ENCODE measurements at regions not wholly inside any gene's neighbourhood (a gene's known extent, or its start where the extent isn't known, plus 50 kb on each side); places are given as distances from the start of the nearest gene placed in this dataset.
A peak's percentile ranks its signal among the peaks of the same experiment; 100 is the strongest.

DNA sequence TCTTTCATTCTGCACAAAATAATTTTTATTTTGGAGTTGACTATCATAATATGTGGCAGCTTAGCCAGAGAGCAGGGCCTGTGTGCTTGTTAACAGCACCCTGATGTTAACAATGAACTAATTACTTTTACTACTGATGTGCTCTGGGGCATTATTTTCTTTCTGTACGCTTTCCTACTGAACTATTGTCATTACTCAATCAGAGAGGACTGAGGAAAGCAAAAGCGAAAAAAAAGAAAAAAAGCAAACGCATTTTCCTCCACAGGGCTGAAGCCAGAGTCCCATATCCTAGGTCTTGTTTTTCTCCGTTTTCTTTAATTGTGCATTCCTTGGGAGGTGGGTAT, 221.2 kb downstream of the TTLL7 start:
- no peak for DNase-seq (ENCODE audit: low spot score)
- TF ChIP-seq, protein P1, sequence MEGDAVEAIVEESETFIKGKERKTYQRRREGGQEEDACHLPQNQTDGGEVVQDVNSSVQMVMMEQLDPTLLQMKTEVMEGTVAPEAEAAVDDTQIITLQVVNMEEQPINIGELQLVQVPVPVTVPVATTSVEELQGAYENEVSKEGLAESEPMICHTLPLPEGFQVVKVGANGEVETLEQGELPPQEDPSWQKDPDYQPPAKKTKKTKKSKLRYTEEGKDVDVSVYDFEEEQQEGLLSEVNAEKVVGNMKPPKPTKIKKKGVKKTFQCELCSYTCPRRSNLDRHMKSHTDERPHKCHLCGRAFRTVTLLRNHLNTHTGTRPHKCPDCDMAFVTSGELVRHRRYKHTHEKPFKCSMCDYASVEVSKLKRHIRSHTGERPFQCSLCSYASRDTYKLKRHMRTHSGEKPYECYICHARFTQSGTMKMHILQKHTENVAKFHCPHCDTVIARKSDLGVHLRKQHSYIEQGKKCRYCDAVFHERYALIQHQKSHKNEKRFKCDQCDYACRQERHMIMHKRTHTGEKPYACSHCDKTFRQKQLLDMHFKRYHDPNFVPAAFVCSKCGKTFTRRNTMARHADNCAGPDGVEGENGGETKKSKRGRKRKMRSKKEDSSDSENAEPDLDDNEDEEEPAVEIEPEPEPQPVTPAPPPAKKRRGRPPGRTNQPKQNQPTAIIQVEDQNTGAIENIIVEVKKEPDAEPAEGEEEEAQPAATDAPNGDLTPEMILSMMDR (IDR thresholded peaks at IDR 0.05; ENCODE audit: extremely low read depth, insufficient read depth, missing control alignments): no peak
- in situ Hi-C loops (cut with MboI; ENCODE audit: low pct_unique_long_range_greater_than_20kb, low sequenced_read_pairs, unreplicated experiment): no loop called here

DNA sequence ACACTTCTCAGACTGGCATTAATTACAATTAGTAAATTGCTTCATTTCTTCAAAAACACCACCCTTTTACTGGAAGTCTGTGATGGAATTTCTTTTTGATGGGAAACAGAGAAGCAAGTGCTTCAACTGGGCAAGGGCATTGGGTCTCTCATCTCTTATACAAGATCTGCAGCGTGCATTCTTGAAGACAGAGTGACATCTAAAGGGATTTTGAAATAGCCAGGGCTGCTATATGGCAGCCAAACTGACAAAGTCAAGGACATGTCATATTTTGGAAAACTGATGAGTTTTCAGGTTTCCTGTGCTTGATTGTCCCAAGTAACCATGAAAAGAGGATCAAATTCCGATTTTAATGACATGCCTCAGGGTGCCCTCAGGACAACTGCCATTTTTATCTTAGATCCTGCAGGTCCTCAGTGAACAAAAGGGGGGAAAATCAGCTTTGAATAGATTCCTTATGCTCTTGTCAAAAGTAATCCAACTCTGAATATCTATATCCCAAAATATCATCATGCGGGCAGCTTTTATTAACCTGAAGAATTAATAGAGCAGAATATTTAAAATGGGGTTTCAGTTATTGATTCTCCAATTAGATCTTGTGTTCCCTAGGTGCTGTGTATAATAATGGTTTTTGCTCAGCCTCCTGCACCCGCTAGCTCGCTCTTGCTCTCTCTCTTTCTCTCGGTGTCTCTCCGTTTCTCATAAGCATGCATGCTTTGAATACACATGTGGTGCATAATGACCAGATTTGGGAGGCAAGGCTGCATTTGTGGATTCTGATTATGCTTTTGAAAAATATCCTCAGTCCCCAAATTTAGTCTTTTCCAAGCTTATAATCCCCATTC, 221.8 kb downstream of the TTLL7 start:
- TF ChIP-seq, protein P1 (IDR thresholded peaks at IDR 0.05; ENCODE audit: extremely low read depth, insufficient read depth, missing control alignments): peak; percentile 26
- no peak for DNase-seq (ENCODE audit: low spot score)
- in situ Hi-C loops (cut with MboI; ENCODE audit: low pct_unique_long_range_greater_than_20kb, low sequenced_read_pairs, unreplicated experiment): no loop called here

DNA sequence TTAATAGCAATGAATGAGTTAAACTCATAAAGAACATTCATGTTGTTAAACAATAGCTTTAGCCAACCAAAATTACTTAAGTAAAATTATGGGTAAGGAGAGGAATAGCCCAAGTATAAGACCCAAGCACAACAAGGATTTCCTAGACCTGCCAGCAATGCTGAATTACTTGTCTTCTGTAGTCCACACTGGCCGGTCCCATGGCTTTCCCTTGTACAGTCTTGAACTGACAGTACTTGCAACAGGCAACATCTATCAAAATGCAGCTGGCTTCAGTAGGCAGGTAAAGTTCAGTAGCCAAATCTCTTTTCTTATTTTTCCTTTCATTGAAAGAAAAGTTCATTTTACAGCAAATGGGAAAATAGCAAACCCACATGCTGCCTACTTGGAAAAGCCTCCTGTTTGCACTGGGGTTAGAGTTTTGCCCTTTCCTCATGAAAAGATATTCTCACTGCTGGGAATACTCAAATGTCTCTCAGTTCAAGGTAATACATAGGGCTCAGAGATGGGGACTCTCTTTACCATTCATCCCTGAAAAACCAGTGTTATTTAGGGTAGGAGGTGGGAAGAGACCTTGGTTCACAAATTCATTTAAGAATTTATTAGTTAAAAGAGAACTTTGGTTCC, 222.8 kb downstream of the TTLL7 start:
- no peak for DNase-seq (ENCODE audit: low spot score)
- in situ Hi-C loops (cut with MboI; ENCODE audit: low pct_unique_long_range_greater_than_20kb, low sequenced_read_pairs, unreplicated experiment): no loop called here
- TF ChIP-seq, protein P1 (IDR thresholded peaks at IDR 0.05; ENCODE audit: extremely low read depth, insufficient read depth, missing control alignments): no peak

DNA sequence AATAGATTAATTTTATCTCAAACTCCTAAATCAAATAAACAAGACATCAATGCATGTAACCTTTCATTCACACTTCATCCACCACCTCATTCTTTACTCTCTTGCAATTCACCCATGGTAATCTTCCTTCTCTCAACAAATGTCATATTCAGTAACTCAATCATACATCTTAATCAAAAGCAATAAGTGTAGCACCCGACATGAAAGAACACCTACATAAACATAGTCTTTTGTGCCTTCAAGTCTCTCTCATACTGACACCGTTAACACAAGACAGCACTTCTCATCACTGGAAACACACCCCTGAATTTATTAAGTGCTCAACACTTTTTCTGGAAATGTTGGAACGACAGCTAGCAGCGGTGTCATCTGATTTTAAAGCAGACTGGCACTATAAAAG, 225.9 kb downstream of the TTLL7 start:
- TF ChIP-seq, protein P1 (IDR thresholded peaks at IDR 0.05; ENCODE audit: extremely low read depth, insufficient read depth, missing control alignments): no peak
- in situ Hi-C loops (cut with MboI; ENCODE audit: low pct_unique_long_range_greater_than_20kb, low sequenced_read_pairs, unreplicated experiment): no loop called here
- no peak for DNase-seq (ENCODE audit: low spot score)

DNA sequence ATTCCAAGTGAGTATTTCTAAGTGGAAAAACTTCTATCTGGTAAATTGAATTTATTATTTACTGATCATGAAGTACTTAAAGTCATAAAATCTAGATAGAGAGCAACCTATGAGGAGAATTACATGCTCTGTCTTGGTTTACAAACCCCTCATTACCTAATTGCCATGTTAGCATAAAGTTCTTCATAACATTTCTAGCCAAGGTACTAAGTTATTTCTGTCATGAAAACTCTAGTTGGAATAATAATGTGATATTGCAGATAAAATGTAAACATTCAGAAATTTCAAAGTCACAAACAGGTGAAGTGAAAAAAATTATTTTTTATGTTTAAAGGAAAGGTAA, 228.6 kb downstream of the TTLL7 start:
- TF ChIP-seq, protein P1 (IDR thresholded peaks at IDR 0.05; ENCODE audit: extremely low read depth, insufficient read depth, missing control alignments): no peak
- no peak for DNase-seq (ENCODE audit: low spot score)
- in situ Hi-C loops (cut with MboI; ENCODE audit: low pct_unique_long_range_greater_than_20kb, low sequenced_read_pairs, unreplicated experiment): no loop called here

DNA sequence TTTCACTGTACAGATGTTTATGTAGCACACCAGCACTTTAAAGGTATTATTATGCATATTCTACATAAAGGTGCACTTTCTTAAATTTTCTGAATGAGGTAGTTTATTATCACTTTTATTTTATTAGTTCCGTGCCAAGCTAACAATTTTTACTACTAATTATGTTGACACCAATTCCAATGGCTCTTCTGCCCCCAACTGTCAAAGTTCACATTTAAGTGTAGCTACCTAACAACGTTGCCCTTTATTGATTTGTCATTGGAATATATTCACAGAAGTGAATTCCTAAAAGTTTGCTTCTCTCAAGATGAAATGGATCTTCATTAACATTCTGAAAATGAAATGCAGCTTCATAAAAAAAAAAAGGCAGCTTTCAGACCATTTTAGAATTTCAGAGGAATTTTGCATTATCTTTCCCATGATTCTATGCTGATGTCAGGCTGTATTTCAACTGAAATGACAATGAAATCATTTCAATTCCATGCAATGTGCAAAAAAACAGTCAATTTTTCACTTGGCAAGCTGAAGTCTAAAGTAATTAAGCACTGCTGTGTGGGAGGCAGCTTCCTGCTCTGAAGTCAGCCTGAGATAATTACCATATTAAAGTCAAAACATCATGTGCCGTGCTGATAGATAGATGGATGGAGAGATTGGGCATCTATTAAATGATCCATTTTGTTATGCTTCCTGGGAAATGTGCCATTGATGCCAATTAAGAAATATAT, 229.2 kb downstream of the TTLL7 start:
- TF ChIP-seq, protein P1 (IDR thresholded peaks at IDR 0.05; ENCODE audit: extremely low read depth, insufficient read depth, missing control alignments): no peak
- in situ Hi-C loops (cut with MboI; ENCODE audit: low pct_unique_long_range_greater_than_20kb, low sequenced_read_pairs, unreplicated experiment): no loop called here
- no peak for DNase-seq (ENCODE audit: low spot score)

All from GM13977 (cell line).